ENCODE measurements at regions not wholly inside any gene's neighbourhood (a gene's known extent, or its start where the extent isn't known, plus 50 kb on each side); places are given as distances from the start of the nearest gene placed in this dataset.

DNA sequence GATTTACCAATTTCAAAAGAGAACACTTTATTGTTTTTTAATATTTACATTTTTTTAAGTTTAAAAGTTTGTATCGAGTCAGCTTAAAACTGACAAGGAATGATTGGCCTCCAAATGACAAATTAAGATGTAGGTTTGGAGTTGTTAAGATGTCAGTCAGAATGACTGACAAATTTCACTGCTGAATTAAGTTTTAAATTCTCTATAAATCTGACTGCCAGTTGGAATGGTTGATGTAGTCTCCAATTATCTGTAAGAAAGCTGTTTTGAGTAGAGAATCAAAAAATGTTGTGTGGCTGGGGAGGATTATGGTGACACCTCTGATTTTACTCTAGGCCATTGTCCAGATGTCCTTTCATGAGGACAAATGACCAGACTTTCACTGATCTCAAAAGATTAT lies 165.3 kb upstream of the CDH20 start:
- TF ChIP-seq, protein P1, sequence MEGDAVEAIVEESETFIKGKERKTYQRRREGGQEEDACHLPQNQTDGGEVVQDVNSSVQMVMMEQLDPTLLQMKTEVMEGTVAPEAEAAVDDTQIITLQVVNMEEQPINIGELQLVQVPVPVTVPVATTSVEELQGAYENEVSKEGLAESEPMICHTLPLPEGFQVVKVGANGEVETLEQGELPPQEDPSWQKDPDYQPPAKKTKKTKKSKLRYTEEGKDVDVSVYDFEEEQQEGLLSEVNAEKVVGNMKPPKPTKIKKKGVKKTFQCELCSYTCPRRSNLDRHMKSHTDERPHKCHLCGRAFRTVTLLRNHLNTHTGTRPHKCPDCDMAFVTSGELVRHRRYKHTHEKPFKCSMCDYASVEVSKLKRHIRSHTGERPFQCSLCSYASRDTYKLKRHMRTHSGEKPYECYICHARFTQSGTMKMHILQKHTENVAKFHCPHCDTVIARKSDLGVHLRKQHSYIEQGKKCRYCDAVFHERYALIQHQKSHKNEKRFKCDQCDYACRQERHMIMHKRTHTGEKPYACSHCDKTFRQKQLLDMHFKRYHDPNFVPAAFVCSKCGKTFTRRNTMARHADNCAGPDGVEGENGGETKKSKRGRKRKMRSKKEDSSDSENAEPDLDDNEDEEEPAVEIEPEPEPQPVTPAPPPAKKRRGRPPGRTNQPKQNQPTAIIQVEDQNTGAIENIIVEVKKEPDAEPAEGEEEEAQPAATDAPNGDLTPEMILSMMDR (IDR thresholded peaks at IDR 0.05): no peak
- no peak for TF ChIP-seq POLR2A (IDR thresholded peaks at IDR 0.05)

All from Peyer's patch (tissue), 4 donors.